Ramos (cell line): ENCODE measurements at regions not wholly inside any gene's neighbourhood (a gene's known extent, or its start where the extent isn't known, plus 50 kb on each side); places are given as distances from the start of the nearest gene placed in this dataset.
"Not testable (repeated sequence)": the region's sequence is repeated elsewhere in the genome, so short reads cannot be mapped to it uniquely, and the experiment has no call there.

ENCODE experiments used
- in situ Hi-C: fragments of 300-500 bp; cut with MboI; formaldehyde crosslinking; loops from one replicate; pipeline ENCODE4 v1.14.3; 2022; ENCODE audit warnings: low sequenced_read_pairs; ENCODE audit not compliant: unreplicated experiment

GRCh38 chr2:105545730-105546627, 147.1 kb upstream of the FHL2 start:
- in situ Hi-C loops, result no loop called here

- in situ Hi-C loops, result no loop called here
These were observed 145.9 kb upstream of the FHL2 start for GRCh38 chr2:105544591-105545377.

GRCh38 chr2:105541189-105542050, 142.6 kb upstream of the FHL2 start:
- in situ Hi-C loops, result no loop called here

GRCh38 chr2:105540642-105541041, 141.8 kb upstream of the FHL2 start:
- in situ Hi-C loops, result no loop called here

GRCh38 chr2:105539331-105539730, 140.5 kb upstream of the FHL2 start:
- in situ Hi-C loops, result loop anchor here (10.0 kb wide), 1 partner anchor 175 kb away; no protein-coding TSS in a partner anchor

- in situ Hi-C loops, result loop anchor here (10.0 kb wide), 1 partner anchor 174 kb away; no protein-coding TSS in a partner anchor
These were observed 140.0 kb upstream of the FHL2 start for GRCh38 chr2:105538840-105539239.

- in situ Hi-C loops, result loop anchor here (10.0 kb wide), 1 partner anchor 173 kb away; no protein-coding TSS in a partner anchor
These were observed 139.1 kb upstream of the FHL2 start for GRCh38 chr2:105537920-105538319.

GRCh38 chr2:105537466-105537865, 138.6 kb upstream of the FHL2 start:
- in situ Hi-C loops, result loop anchor here (10.0 kb wide), 1 partner anchor 173 kb away; no protein-coding TSS in a partner anchor

- in situ Hi-C loops, result loop anchor here (10.0 kb wide), 1 partner anchor 171 kb away; no protein-coding TSS in a partner anchor
These were observed 137.3 kb upstream of the FHL2 start for GRCh38 chr2:105536175-105536574.

GRCh38 chr2:105529258-105529657, 130.4 kb upstream of the FHL2 start:
- in situ Hi-C loops, result not testable (repeated sequence)

- in situ Hi-C loops, result no loop called here
These were observed 127.4 kb upstream of the FHL2 start for GRCh38 chr2:105526000-105526925.

GRCh38 chr2:105525201-105525600, 126.3 kb upstream of the FHL2 start:
- in situ Hi-C loops, result no loop called here

GRCh38 chr2:105522645-105523044, 123.8 kb upstream of the FHL2 start:
- in situ Hi-C loops, result no loop called here

- in situ Hi-C loops, result no loop called here
These were observed 122.8 kb upstream of the FHL2 start for GRCh38 chr2:105521616-105522015.

- in situ Hi-C loops, result no loop called here
These were observed 122.3 kb upstream of the FHL2 start for GRCh38 chr2:105521176-105521575.

- in situ Hi-C loops, result no loop called here
These were observed 120.7 kb upstream of the FHL2 start for GRCh38 chr2:105519516-105519915.

- in situ Hi-C loops, result no loop called here
These were observed 120.0 kb upstream of the FHL2 start for GRCh38 chr2:105518897-105519296.

GRCh38 chr2:105517814-105518705, 119.2 kb upstream of the FHL2 start:
- in situ Hi-C loops, result no loop called here
